HEK293 (cell line): ENCODE measurements at regions not wholly inside any gene's neighbourhood (a gene's known extent, or its start where the extent isn't known, plus 50 kb on each side); places are given as distances from the start of the nearest gene placed in this dataset.

Experiments used
- CTCF ChIP-seq: fragments of 450-650 bp; formaldehyde crosslinking; IDR thresholded peaks from 2 replicates; pipeline ENCODE4 v1.5.1; 2016; ENCODE audit warnings: missing biosample characterization, missing genetic modification characterization
- KLF9 ChIP-seq: fragments of 450-650 bp; formaldehyde crosslinking; IDR thresholded peaks from 2 replicates; pipeline ENCODE4 v1.5.1; 2016; ENCODE audit warnings: missing biosample characterization, missing genetic modification characterization, low read depth
- MEIS1 ChIP-seq: sonication (generic); formaldehyde crosslinking; IDR thresholded peaks from 2 replicates; pipeline ENCODE4 v1.8.1; 2022; ENCODE audit warnings: missing genetic modification reagents, mild to moderate bottlenecking, borderline replicate concordance
- YY1 ChIP-seq: fragments of 450-650 bp; formaldehyde crosslinking; IDR thresholded peaks from 2 replicates; pipeline ENCODE4 v1.5.1; 2018; ENCODE audit warnings: missing biosample characterization, missing genetic modification characterization
- ZBTB10 ChIP-seq: fragments of 450-650 bp; formaldehyde crosslinking; IDR thresholded peaks from 2 replicates; pipeline ENCODE4 v1.5.1; 2016; ENCODE audit warnings: missing biosample characterization, missing genetic modification characterization
- ZBTB7A ChIP-seq: fragments of 450-650 bp; formaldehyde crosslinking; IDR thresholded peaks from 2 replicates; pipeline ENCODE4 v1.5.1; 2016; ENCODE audit warnings: low read depth, missing biosample characterization, missing genetic modification characterization
- ZNF114 ChIP-seq: fragments of 450-650 bp; formaldehyde crosslinking; IDR thresholded peaks from 2 replicates; pipeline ENCODE4 v1.5.0; 2017; ENCODE audit warnings: missing biosample characterization, missing genetic modification characterization
- ZNF138 ChIP-seq: fragments of 450-650 bp; formaldehyde crosslinking; IDR thresholded peaks from 2 replicates; pipeline ENCODE4 v1.5.1; 2016; ENCODE audit warnings: missing biosample characterization, missing genetic modification characterization, borderline replicate concordance
- ZNF18 ChIP-seq: fragments of 450-650 bp; formaldehyde crosslinking; IDR thresholded peaks from 2 replicates; pipeline ENCODE4 v1.5.1; 2016; ENCODE audit warnings: missing biosample characterization, missing genetic modification characterization
- ZNF274 ChIP-seq, 2 experiments: fragments of 200-500 bp in 1 of 2; fragments of 450-650 bp in 1 of 2; sonication (Bioruptor generic) in 1 of 2; formaldehyde crosslinking in 1 of 2; IDR thresholded peaks; 2 replicates each; pipeline versions ENCODE4 v1.5.1 to v1.6.1; 2014 to 2016; ENCODE audit warnings: borderline replicate concordance in 1 of 2, inconsistent platforms in 1 of 2, low read length in 1 of 2, missing biosample characterization in 1 of 2, missing genetic modification characterization in 1 of 2
- ZNF514 ChIP-seq: fragments of 450-650 bp; formaldehyde crosslinking; IDR thresholded peaks from 2 replicates; pipeline ENCODE4 v1.5.1; 2016; ENCODE audit warnings: missing biosample characterization, missing genetic modification characterization
- ZNF561 ChIP-seq: fragments of 450-650 bp; IDR thresholded peaks from 2 replicates; pipeline ENCODE4 v1.5.1; 2018; ENCODE audit warnings: missing biosample characterization, missing genetic modification characterization, borderline replicate concordance
- ZNF580 ChIP-seq: fragments of 450-650 bp; formaldehyde crosslinking; IDR thresholded peaks from 2 replicates; pipeline ENCODE4 v1.5.1; 2016; ENCODE audit warnings: missing biosample characterization, missing genetic modification characterization
- ZNF707 ChIP-seq: fragments of 450-650 bp; formaldehyde crosslinking; IDR thresholded peaks from 2 replicates; pipeline ENCODE4 v1.5.1; 2016; ENCODE audit warnings: missing biosample characterization, missing genetic modification characterization

GRCh38 chr2:6545795-6546194 is 319.9 kb downstream of the CMPK2 start:
- TF ChIP-seq ZNF138 (no peak), YY1 (tag by site-specific recombination) (no peak), MEIS1 (CRISPR knock-in tag) (no peak), CTCF (no peak), ZNF580 (no peak), ZNF561 (tag by site-specific recombination) (no peak), ZBTB10 (tag by site-specific recombination) (no peak), KLF9 (no peak), ZBTB7A (tag by site-specific recombination) (no peak), ZNF114 (tag by site-specific recombination) (no peak), ZNF18 (tag by site-specific recombination) (no peak), ZNF274 (IDR thresholded peaks at IDR 0.05; ENCODE audit: low read length) (no peak), ZNF274 (tag by site-specific recombination; IDR thresholded peaks at IDR 0.05; ENCODE audit: borderline replicate concordance) (no peak), ZNF514 (no peak), ZNF707 (tag by site-specific recombination) (no peak)
